Endothelial cell of umbilical vein (primary cell): ENCODE measurements at regions not wholly inside any gene's neighbourhood (a gene's known extent, or its start where the extent isn't known, plus 50 kb on each side); places are given as distances from the start of the nearest gene placed in this dataset.

Experiments used
- BruUV-seq: library from RNA; stranded (reverse); fragments of 400-500 nt; replicated peaks from 2 replicates; lab custom pipeline; 2021; lab: Mats Ljungman, UMichigan
- CTCF ChIA-PET: fragments of 300-600, 350-600 bp; sonication (Branson Sonifier 250); formaldehyde crosslinking; loops from one replicate; lab custom pipeline; 2021; ENCODE audit warnings: antibody characterized with exemption, inconsistent platforms; lab: Charles Lee
- POLR2A ChIA-PET: fragments of 300-600, 350-600 bp; sonication (Branson Sonifier 250); formaldehyde crosslinking; loops from one replicate; lab custom pipeline; 2021; ENCODE audit warnings: antibody characterized with exemption, inconsistent platforms; lab: Charles Lee
- DNase-seq: peaks from one replicate; pipeline ENCODE4 v3.0.0-alpha.2; 2011; ENCODE audit warnings: low read depth, low spot score
- FAIRE-seq: peaks from 2 replicates; lab custom pipeline; 2011; peaks lifted over from hg19 to GRCh38; lab: Jason Lieb, UNC
- H2AFZ ChIP-seq: 2 replicates; pipeline ENCODE4 v1.6.0; 2012; ENCODE audit warnings: low read depth, low read length, control low read depth, inconsistent platforms
- H3K27ac ChIP-seq: 2 replicates; pipeline ENCODE4 v1.5.1; 2011; ENCODE audit warnings: low read depth, mild to moderate bottlenecking, control low read depth, low read length, moderate library complexity; ENCODE audit not compliant: insufficient read depth
- H3K27me3 ChIP-seq, 2 experiments: 2 replicates each; pipeline versions ENCODE4 v1.6.0 to v1.6.1; 2011; ENCODE audit warnings: low read length in 2 of 2, mixed read lengths in 1 of 2; ENCODE audit not compliant: control insufficient read depth in 2 of 2, insufficient read depth in 2 of 2
- H3K36me3 ChIP-seq, 2 experiments: 2 replicates in 1 of 2; 3 replicates in 1 of 2; pipeline ENCODE4 v1.5.1; 2011; ENCODE audit warnings: low read length in 2 of 2, mild to moderate bottlenecking in 1 of 2, moderate library complexity in 1 of 2; ENCODE audit not compliant: control insufficient read depth in 2 of 2, insufficient read depth in 2 of 2; ENCODE audit errors: extremely low read depth in 1 of 2
- H3K4me1 ChIP-seq: 3 replicates; pipeline ENCODE4 v1.5.1; 2011; ENCODE audit warnings: mild to moderate bottlenecking, low read length; ENCODE audit not compliant: control insufficient read depth, insufficient read depth; ENCODE audit errors: extremely low read depth
- H3K4me2 ChIP-seq: 2 replicates; pipeline ENCODE4 v1.6.1; 2011; ENCODE audit warnings: low read length, control low read depth, mixed read lengths; ENCODE audit not compliant: insufficient read depth
- H3K4me3 ChIP-seq, 3 experiments: fragments of 200-600 bp in 1 of 3; sonication (generic), shearing (Covaris generic) in 1 of 3; replicated peaks in 1 of 3; 2 replicates each; pipeline ENCODE4 v1.5.1; 2011 to 2016; ENCODE audit warnings: control low read depth in 3 of 3, low read length in 3 of 3, mild to moderate bottlenecking in 2 of 3, inconsistent platforms in 1 of 3, low read depth in 1 of 3, moderate library complexity in 1 of 3; ENCODE audit not compliant: insufficient read depth in 1 of 3
- H3K79me2 ChIP-seq: 2 replicates; pipeline ENCODE4 v1.6.0; 2012; ENCODE audit warnings: low read length, inconsistent platforms; ENCODE audit not compliant: control insufficient read depth, insufficient read depth
- H3K9ac ChIP-seq: replicated peaks from 2 replicates; pipeline ENCODE3; 2011; ENCODE audit warnings: low read length, control low read depth; ENCODE audit not compliant: insufficient read depth; ENCODE audit errors: extremely low read depth
- H3K9me1 ChIP-seq: replicated peaks from 3 replicates; pipeline ENCODE4 v1.6.0; 2011; ENCODE audit warnings: mild to moderate bottlenecking, low read length; ENCODE audit not compliant: control insufficient read depth, insufficient read depth; ENCODE audit errors: extremely low read depth
- H3K9me3 ChIP-seq: replicated peaks from 2 replicates; pipeline ENCODE4 v1.5.1; 2012; ENCODE audit warnings: low read length, inconsistent platforms; ENCODE audit not compliant: control insufficient read depth, insufficient read depth
- H4K20me1 ChIP-seq: replicated peaks from 2 replicates; pipeline ENCODE3; 2011; ENCODE audit warnings: mild to moderate bottlenecking, low read length; ENCODE audit not compliant: control insufficient read depth, insufficient read depth; ENCODE audit errors: extremely low read depth
- CTCF ChIP-seq, 2 donors: IDR thresholded peaks; 1 replicate in 1 of 2; 2 replicates in 1 of 2; pipeline ENCODE4 v1.5.1; 2011; ENCODE audit warnings: low read length in 2 of 2, mild to moderate bottlenecking in 2 of 2, moderate library complexity in 2 of 2, control low read depth in 1 of 2, inconsistent platforms in 1 of 2, low read depth in 1 of 2; ENCODE audit not compliant: insufficient read depth in 1 of 2; ENCODE audit errors: extremely low read depth in 1 of 2
- EZH2 ChIP-seq: IDR thresholded peaks from 2 replicates; pipeline ENCODE4 v1.6.1; 2012; ENCODE audit warnings: borderline replicate concordance, low read depth, mild to moderate bottlenecking, moderate library complexity, low read length, inconsistent platforms; ENCODE audit not compliant: severe bottlenecking
- FOS ChIP-seq: IDR thresholded peaks from 2 replicates; pipeline ENCODE4 v1.6.1; 2011; ENCODE audit warnings: mild to moderate bottlenecking, low read length, moderate library complexity, borderline replicate concordance; ENCODE audit not compliant: insufficient read depth
- GATA2 ChIP-seq: IDR thresholded peaks from 2 replicates; pipeline ENCODE4 v1.7.0; 2011; ENCODE audit warnings: low read depth, mild to moderate bottlenecking, moderate library complexity, mixed read lengths, low read length; ENCODE audit not compliant: insufficient read length, insufficient read depth
- JUN ChIP-seq: IDR thresholded peaks from 2 replicates; pipeline ENCODE4 v1.6.1; 2011; ENCODE audit warnings: borderline replicate concordance, low read depth; ENCODE audit not compliant: insufficient read length, insufficient read depth
- MAX ChIP-seq: IDR thresholded peaks from 2 replicates; pipeline ENCODE4 v1.6.1; 2011; ENCODE audit not compliant: insufficient read depth, insufficient read length
- MYC ChIP-seq: IDR thresholded peaks from one replicate; pipeline ENCODE4 v1.6.1; 2011; ENCODE audit warnings: mild to moderate bottlenecking, low read depth, low read length
- POLR2A ChIP-seq: IDR thresholded peaks from 2 replicates; pipeline ENCODE4 v1.6.1; 2012; ENCODE audit warnings: low read depth, mild to moderate bottlenecking, control low read depth, low read length
- POLR2AphosphoS5 ChIP-seq: IDR thresholded peaks from 2 replicates; pipeline ENCODE4 v1.6.1; 2012; ENCODE audit warnings: low read depth, mild to moderate bottlenecking, control low read depth, low read length, moderate library complexity; ENCODE audit not compliant: insufficient read depth
- dilution Hi-C: fragments of 300-500 bp; cut with MboI; formaldehyde crosslinking; loops from one replicate; pipeline ENCODE4 v1.15.0; 2019; ENCODE audit warnings: low sequenced_read_pairs; ENCODE audit not compliant: extremely low pct_ligation_motif_present
- intact Hi-C: fragments of 100-400 bp; cut with micrococcal nuclease; formaldehyde crosslinking; loops from one replicate; pipeline ENCODE4 v1.10.0; 2022

GRCh38 chr20:11813106-11813890 lies 104.4 kb upstream of the BTBD3 start:
- intact Hi-C loops = loop anchor here (5.0 to 10.0 kb wide), 2 partner anchors 34 to 1688 kb away; no protein-coding TSS in a partner anchor
- no TSS peak for BruUV-seq
- H3K9me3 ChIP-seq = no peaks in the 10 kb centered on the region
- no peaks in the 10 kb centered on the region for H3K27me3 ChIP-seq
- no peaks in the 10 kb centered on the region for H3K79me2 ChIP-seq
- no peak for TF ChIP-seq JUN
- TF ChIP-seq EZH2 = no peak
- no peak for TF ChIP-seq MAX
- no peak for TF ChIP-seq MYC
- no peak for TF ChIP-seq CTCF (IDR thresholded peaks at IDR 0.05; ENCODE audit: extremely low read depth in 1 of 2, insufficient read depth in 1 of 2, low read depth in 1 of 2, low read length in 2 of 2)
- TF ChIP-seq GATA2 = no peak
- no peak for TF ChIP-seq POLR2AphosphoS5
- TF ChIP-seq POLR2A = no peak
- TF ChIP-seq FOS = no peak
- H2AFZ ChIP-seq = no peak overlapping the region
- ChIA-PET POLR2A (no interaction called here), CTCF (no interaction called here)
- DNase-seq = no peak
- H4K20me1 ChIP-seq = no peaks in the 10 kb centered on the region
- H3K4me2 ChIP-seq = no peak overlapping the region
- no peaks in the 10 kb centered on the region for H3K36me3 ChIP-seq
- H3K9ac ChIP-seq = no peak overlapping the region
- FAIRE-seq = no peak
- dilution Hi-C loops = no loop called here
- no peaks in the 10 kb centered on the region for H3K9me1 ChIP-seq
- H3K4me3 ChIP-seq = no peak overlapping the region
- H3K27ac ChIP-seq = no peak overlapping the region
- H3K4me1 ChIP-seq = peaks cover 3% of the 10 kb centered on the region
